ENCODE measurements at regions not wholly inside any gene's neighbourhood (a gene's known extent, or its start where the extent isn't known, plus 50 kb on each side); places are given as distances from the start of the nearest gene placed in this dataset.

GRCh38 chr5:67693956-67694809 lies 497.6 kb upstream of the CD180 start:
- Histone ChIP-seq H3K4me1 (ENCODE audit: control insufficient read depth, insufficient read depth, low read length) (no peaks in the 10 kb centered on the region), H2AFZ (ENCODE audit: control insufficient read depth, low read depth, low read length) (no peak overlapping the region), H4K20me1 (ENCODE audit: control insufficient read depth, insufficient read depth) (no peaks in the 10 kb centered on the region), H3K4me2 (ENCODE audit: control insufficient read depth, insufficient read depth) (no peak overlapping the region), H3K36me3 (ENCODE audit: control insufficient read depth in 2 of 2, insufficient read depth in 2 of 2, low read length in 1 of 2) (no peaks in the 10 kb centered on the region), H3K27me3 (replicated peaks in 1 of 2; ENCODE audit: control insufficient read depth in 2 of 2, insufficient read depth in 2 of 2, low read length in 1 of 2) (no peaks in the 10 kb centered on the region), H3K4me3 (no peak overlapping the region), H3K9ac (ENCODE audit: control insufficient read depth, insufficient read depth, low read length) (no peak overlapping the region), H3K9me3 (replicated peaks; ENCODE audit: control insufficient read depth, insufficient read depth, low read length) (no peaks in the 10 kb centered on the region), H3K27ac (ENCODE audit: control insufficient read depth, insufficient read depth) (no peak overlapping the region), H3K79me2 (ENCODE audit: control insufficient read depth, insufficient read depth, low read length) (no peaks in the 10 kb centered on the region)
- ATAC-seq = no peak
- intact Hi-C loops (cut with micrococcal nuclease; ENCODE audit: unreplicated experiment) (no loop called here), in situ Hi-C loops (cut with MboI) (no loop called here)
- ChIA-PET RAD21 (ENCODE audit: unreplicated experiment) (no interaction called here), SMC1A (ENCODE audit: uncharacterized antibody, unreplicated experiment) (no interaction called here), CTCF (no interaction called here), POLR2A (no interaction called here)
- 49% methylated on average over 6 of the region's 6 CpGs for WGBS (ENCODE audit: insufficient coverage, insufficient replicate concordance, low lambda C conversion rate, missing lambda C conversion rate)
- no peak for DNase-seq (ENCODE audit: low read depth, low spot score)
- TF ChIP-seq, protein P1, sequence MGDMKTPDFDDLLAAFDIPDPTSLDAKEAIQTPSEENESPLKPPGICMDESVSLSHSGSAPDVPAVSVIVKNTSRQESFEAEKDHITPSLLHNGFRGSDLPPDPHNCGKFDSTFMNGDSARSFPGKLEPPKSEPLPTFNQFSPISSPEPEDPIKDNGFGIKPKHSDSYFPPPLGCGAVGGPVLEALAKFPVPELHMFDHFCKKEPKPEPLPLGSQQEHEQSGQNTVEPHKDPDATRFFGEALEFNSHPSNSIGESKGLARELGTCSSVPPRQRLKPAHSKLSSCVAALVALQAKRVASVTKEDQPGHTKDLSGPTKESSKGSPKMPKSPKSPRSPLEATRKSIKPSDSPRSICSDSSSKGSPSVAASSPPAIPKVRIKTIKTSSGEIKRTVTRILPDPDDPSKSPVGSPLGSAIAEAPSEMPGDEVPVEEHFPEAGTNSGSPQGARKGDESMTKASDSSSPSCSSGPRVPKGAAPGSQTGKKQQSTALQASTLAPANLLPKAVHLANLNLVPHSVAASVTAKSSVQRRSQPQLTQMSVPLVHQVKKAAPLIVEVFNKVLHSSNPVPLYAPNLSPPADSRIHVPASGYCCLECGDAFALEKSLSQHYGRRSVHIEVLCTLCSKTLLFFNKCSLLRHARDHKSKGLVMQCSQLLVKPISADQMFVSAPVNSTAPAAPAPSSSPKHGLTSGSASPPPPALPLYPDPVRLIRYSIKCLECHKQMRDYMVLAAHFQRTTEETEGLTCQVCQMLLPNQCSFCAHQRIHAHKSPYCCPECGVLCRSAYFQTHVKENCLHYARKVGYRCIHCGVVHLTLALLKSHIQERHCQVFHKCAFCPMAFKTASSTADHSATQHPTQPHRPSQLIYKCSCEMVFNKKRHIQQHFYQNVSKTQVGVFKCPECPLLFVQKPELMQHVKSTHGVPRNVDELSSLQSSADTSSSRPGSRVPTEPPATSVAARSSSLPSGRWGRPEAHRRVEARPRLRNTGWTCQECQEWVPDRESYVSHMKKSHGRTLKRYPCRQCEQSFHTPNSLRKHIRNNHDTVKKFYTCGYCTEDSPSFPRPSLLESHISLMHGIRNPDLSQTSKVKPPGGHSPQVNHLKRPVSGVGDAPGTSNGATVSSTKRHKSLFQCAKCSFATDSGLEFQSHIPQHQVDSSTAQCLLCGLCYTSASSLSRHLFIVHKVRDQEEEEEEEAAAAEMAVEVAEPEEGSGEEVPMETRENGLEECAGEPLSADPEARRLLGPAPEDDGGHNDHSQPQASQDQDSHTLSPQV (IDR thresholded peaks at IDR 0.05) = no peak
- TF ChIP-seq LARP7 (IDR thresholded peaks at IDR 0.05) = no peak
- no peak for TF ChIP-seq KDM1A (IDR thresholded peaks at IDR 0.05; ENCODE audit: borderline replicate concordance)
- TF ChIP-seq POLR2AphosphoS5 (IDR thresholded peaks at IDR 0.05; ENCODE audit: low read length) = no peak
- TF ChIP-seq TCF3 (IDR thresholded peaks at IDR 0.05; ENCODE audit: borderline replicate concordance, insufficient read depth, low read depth, low read length) = no peak
- no peak for TF ChIP-seq NRF1 (conservative IDR thresholded peaks at IDR 0.05; ENCODE audit: low read depth, low read length)
- TF ChIP-seq MEF2B (IDR thresholded peaks at IDR 0.05; ENCODE audit: partially characterized antibody, poor library complexity, severe bottlenecking) = no peak
- no peak for TF ChIP-seq MEF2A (IDR thresholded peaks at IDR 0.05; ENCODE audit: insufficient read depth, low read depth, low read length)
- no peak for TF ChIP-seq ZNF274 (IDR thresholded peaks at IDR 0.05; ENCODE audit: insufficient read depth, insufficient read length)
- no peak for TF ChIP-seq EED (IDR thresholded peaks at IDR 0.05; ENCODE audit: low read depth)
- TF ChIP-seq, protein P2, sequence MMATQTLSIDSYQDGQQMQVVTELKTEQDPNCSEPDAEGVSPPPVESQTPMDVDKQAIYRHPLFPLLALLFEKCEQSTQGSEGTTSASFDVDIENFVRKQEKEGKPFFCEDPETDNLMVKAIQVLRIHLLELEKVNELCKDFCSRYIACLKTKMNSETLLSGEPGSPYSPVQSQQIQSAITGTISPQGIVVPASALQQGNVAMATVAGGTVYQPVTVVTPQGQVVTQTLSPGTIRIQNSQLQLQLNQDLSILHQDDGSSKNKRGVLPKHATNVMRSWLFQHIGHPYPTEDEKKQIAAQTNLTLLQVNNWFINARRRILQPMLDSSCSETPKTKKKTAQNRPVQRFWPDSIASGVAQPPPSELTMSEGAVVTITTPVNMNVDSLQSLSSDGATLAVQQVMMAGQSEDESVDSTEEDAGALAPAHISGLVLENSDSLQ (IDR thresholded peaks at IDR 0.05) = no peak
- TF ChIP-seq MXI1 (IDR thresholded peaks at IDR 0.05; ENCODE audit: low read depth, low read length) = no peak
- no peak for TF ChIP-seq HDAC2 (IDR thresholded peaks at IDR 0.05)
- TF ChIP-seq PAX5 (IDR thresholded peaks at IDR 0.05; ENCODE audit: borderline replicate concordance, low read depth, low read length) = no peak
- TF ChIP-seq CHD4 (IDR thresholded peaks at IDR 0.05) = no peak
- TF ChIP-seq, protein P3, sequence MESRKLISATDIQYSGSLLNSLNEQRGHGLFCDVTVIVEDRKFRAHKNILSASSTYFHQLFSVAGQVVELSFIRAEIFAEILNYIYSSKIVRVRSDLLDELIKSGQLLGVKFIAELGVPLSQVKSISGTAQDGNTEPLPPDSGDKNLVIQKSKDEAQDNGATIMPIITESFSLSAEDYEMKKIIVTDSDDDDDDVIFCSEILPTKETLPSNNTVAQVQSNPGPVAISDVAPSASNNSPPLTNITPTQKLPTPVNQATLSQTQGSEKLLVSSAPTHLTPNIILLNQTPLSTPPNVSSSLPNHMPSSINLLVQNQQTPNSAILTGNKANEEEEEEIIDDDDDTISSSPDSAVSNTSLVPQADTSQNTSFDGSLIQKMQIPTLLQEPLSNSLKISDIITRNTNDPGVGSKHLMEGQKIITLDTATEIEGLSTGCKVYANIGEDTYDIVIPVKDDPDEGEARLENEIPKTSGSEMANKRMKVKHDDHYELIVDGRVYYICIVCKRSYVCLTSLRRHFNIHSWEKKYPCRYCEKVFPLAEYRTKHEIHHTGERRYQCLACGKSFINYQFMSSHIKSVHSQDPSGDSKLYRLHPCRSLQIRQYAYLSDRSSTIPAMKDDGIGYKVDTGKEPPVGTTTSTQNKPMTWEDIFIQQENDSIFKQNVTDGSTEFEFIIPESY (IDR thresholded peaks at IDR 0.05) = no peak
- no peak for FAIRE-seq
- no TSS peak for BruUV-seq (replicated peaks)
